ENCODE measurements at regions not wholly inside any gene's neighbourhood (a gene's known extent, or its start where the extent isn't known, plus 50 kb on each side); places are given as distances from the start of the nearest gene placed in this dataset.
"Not testable (repeated sequence)": the region's sequence is repeated elsewhere in the genome, so short reads cannot be mapped to it uniquely, and the experiment has no call there.

- no peak for DNase-seq
Observed at GRCh38 chr12:127133675-127134335, 1133.2 kb upstream of the TMEM132C start.

- DNase-seq = not testable (repeated sequence)
Observed at GRCh38 chr12:127140864-127141484, 1126.0 kb upstream of the TMEM132C start.

DNA sequence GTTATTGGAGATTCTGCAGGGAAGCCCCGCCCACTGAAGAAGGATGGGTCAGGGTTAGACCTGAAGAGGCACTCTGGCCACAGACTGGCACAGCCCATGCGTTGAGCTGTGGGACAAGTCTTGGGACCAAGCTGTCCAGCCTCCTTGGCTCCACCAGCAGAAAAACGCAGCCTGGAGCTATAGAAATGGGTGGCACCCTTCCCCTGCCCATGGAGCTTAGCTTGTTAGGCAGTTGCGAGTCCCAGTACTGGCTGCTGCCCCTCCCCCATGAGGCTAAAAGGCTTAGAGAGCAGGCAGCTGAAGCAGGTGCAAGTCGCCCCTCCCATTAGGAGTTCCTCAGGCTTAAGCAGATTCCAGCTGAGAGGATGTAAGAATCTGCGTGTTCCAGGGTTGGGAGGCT lies 1124.0 kb upstream of the TMEM132C start:
- no peak for DNase-seq

- no peak for DNase-seq
Observed at GRCh38 chr12:127144770-127145169, 1122.2 kb upstream of the TMEM132C start.

DNA sequence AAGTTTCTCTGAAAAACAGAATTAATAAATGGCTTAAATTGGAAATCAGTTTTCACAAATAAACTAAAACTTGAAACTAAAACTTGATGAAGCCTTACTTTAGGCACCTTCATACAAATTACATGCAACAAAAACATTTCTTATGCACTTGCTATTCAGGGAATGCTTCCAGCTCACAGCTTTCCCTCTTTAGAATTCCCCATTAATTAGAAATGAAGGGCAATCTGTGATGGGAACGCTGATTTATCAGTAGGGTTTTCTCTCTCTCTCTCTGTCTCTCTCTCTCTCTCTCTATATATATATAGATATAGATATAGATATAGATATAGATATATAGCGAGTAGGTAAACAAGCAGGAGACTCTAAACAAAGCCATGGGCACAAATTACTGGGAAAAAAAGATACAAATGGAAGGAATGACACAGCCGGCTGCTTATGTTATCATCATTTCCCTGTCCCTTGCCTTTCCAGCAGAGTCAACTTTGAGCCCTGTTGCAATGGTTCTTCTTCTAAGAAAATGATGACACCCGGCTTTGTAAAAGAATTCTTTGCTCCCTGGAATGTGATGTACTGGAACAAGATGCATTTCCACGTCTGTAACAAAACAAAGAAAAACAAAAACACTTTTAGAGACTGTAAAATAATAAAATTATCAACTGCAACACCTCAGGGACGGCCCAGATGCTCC lies 1121.6 kb upstream of the TMEM132C start:
- no peak for DNase-seq

GRCh38 chr12:127145929-127146789 lies 1120.8 kb upstream of the TMEM132C start:
- peak; percentile 42 for DNase-seq

- no peak for DNase-seq
Observed at GRCh38 chr12:127146991-127147718, 1119.8 kb upstream of the TMEM132C start.

DNA sequence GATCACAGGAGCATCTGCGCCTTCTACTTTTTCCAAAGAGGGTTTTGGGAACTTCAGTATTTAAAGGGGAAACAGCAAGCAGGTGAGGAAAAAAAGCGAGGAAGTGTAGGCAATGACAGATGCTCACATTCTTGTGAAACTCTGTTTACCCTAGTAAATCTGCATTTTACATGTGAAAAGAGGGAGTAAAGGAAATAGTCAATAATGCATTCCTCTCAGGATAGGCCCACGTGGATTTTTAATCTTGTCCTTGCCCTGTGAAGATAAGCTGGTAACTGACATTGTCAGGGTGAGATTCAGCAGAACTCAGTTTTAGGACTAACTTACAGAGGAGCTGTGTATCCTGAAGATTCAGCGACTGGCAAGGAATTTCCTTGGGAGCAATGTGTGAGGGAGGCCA lies 1119.2 kb upstream of the TMEM132C start:
- no peak for DNase-seq

DNA sequence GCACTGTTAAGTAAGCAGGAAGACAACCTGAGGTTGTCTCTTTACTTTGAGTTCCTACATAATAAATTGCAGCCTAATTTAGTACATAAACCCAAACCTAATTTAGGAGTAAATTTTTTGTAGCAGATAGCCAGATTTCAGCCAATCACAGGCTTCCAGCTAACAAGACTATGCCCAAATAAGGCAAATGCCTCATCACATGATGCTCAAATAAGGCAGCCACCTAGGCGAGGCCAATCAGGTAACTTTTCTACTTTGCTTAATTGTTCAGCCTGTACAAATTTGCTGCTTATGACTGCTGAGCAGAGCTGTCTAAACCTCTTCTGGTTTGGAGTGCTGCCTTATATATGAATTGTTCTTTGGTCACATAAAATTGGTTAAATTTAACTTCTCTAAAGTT lies 1118.7 kb upstream of the TMEM132C start:
- DNase-seq = no peak

DNA sequence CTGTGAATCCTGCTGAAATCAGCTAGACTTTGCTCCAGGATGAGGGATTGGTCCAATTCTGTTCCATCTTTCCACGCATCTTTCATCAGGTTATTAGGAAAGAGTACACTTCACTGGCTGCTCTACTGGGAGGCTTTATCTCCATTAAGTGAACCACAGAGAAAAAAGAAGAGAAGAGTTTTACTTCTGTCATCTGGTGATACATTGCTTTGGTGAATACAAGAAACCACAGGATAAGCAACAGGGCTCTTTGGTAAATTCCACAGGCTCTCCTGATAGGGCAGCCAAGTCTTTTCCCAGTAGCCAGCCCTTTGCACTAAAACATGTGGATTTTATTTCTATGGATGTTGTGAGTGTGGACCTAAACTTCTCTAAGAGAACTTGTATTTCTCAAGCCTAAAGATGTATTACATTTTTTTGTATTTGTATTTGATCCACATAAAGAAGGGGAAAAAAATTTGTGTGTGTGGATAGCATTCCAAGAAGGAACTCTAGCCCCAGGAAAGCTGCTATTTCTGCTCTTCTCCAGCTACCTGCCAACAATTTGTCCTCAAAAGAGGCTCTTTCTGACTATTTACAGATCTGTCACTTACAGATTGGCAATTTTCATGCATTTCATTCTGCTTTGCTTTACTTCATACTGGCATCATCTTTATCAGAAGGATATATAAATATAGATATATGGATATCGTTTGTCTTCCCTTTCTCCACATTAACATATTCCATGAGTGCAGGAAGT lies 1117.6 kb upstream of the TMEM132C start:
- DNase-seq = no peak

DNA sequence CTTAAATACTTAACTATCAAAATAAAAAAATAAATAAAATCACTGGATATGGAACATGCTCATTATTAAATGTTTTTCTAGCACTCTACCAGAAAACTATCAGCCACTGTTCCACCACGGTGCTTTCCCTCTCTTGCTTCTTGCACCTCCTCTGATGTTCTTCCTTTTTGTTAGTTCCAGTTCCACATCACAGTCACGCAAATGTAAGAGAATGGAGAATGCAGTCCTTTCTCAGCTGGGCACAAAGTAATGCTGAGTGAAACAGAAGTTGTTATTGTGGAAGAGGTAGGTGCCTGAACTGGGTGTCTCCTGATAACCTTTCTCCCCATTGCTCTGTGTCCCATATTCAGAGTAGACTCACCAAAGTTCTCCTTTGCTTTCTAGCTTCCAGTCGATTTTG lies 1116.9 kb upstream of the TMEM132C start:
- DNase-seq = no peak

DNA sequence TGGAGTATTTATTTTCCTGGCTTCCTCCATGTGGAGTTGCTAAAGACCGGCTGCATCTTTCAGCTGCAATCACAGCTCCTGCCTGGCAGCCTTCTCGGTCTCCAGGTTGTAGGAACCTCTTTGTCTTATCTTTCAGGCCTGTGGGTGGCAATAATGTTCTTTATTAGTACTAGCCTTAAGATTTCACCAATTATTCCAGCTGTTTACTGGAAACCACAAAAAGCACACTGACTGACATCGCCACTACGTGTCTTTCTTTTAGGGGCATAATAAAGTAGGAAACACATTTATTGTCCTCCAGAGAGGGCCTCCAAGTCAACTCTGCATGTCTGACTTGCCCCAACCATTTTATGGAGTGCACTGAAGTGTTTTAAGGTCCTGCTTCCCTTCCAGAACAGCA lies 1116.5 kb upstream of the TMEM132C start:
- DNase-seq = no peak

GRCh38 chr12:127150956-127151355 lies 1116.0 kb upstream of the TMEM132C start:
- DNase-seq = no peak

GRCh38 chr12:127153996-127154395 lies 1113.0 kb upstream of the TMEM132C start:
- DNase-seq = no peak

- not testable (repeated sequence) for DNase-seq
Observed at GRCh38 chr12:127154830-127155229, 1112.1 kb upstream of the TMEM132C start.

GRCh38 chr12:127155935-127156619 lies 1110.9 kb upstream of the TMEM132C start:
- DNase-seq = not testable (repeated sequence)

- peak; percentile 42 for DNase-seq
Observed at GRCh38 chr12:127157501-127158366, 1109.2 kb upstream of the TMEM132C start.

DNA sequence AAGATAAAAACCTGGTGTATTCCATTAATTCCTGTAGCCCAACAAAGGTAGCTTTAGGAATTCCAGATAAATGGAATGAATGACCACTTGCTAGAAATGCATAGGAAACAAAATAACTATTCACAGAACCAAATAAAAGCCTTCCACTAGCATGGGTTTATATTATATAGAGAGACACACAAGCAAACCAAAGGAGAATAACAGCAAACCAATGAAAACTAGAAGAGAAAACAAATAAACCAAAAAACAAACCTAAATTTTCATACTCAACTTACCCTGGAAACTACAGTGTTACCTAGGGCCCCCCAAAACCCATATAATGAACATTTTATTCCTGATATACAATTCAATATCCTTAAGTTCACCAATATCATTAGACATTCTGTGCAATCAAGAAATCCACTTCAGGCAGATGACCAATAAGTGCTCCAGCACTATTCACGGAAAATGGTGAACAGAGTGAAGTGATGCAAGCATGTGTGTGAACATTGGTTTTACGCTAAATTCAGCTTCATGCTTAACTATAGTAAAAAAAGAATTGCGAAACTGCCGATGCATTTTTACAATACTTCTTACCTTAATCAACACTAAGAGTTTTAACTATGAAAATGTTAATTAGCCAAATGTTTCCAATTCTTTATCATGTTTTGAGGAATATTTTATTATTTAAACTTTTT lies 1108.4 kb upstream of the TMEM132C start:
- no peak for DNase-seq

DNA sequence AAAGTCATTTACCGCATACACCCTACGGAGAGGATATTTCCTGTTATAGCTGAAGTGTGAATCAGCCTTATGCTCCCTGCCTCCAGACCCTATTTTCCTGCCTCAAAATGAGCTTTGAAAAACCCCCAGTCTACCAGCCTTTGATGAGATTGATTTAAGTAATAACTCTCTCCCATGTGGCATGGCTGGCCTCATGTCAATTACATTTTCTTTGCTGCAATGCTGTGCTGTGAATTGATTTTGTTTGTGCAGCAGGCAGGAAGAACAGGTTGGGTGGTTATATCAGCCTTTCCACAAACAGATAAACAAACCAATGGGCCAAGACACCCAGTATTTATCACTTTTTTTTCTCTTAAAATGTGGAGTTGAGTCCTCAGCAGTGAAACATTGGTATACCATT lies 1105.5 kb upstream of the TMEM132C start:
- DNase-seq = no peak

- peak; percentile 2 for DNase-seq
Observed at GRCh38 chr12:127162307-127162706, 1104.7 kb upstream of the TMEM132C start.
